Lower lobe of right lung (tissue), 2 donors: ENCODE measurements at regions not wholly inside any gene's neighbourhood (a gene's known extent, or its start where the extent isn't known, plus 50 kb on each side); places are given as distances from the start of the nearest gene placed in this dataset.

Source experiments
- ATAC-seq, 2 donors: fragments of 200-7000 bp; cut with Tn5 transposase; one replicate each; pipeline ENCODE4 v1.9.1; 2020 to 2022; ENCODE audit warnings: mild to moderate bottlenecking in 2 of 2, moderate library complexity in 2 of 2
- DNase-seq: peaks from one replicate; pipeline ENCODE4 v3.0.0-alpha.2; 2020
- H3K27ac ChIP-seq: fragments of 200-600 bp; one replicate; pipeline ENCODE4 v1.8.0; 2022
- H3K27me3 ChIP-seq: fragments of 200-600 bp; one replicate; pipeline ENCODE4 v1.8.0; 2022; ENCODE audit warnings: low read depth
- H3K36me3 ChIP-seq: fragments of 200-600 bp; one replicate; pipeline ENCODE4 v1.8.0; 2022; ENCODE audit warnings: mild to moderate bottlenecking
- H3K4me1 ChIP-seq: fragments of 200-600 bp; one replicate; pipeline ENCODE4 v1.8.0; 2022
- H3K4me3 ChIP-seq: fragments of 200-600 bp; one replicate; pipeline ENCODE4 v1.8.0; 2022; ENCODE audit warnings: mild to moderate bottlenecking
- H3K9me3 ChIP-seq: fragments of 200-600 bp; one replicate; pipeline ENCODE4 v1.8.0; 2022
- CTCF ChIP-seq: fragments of 200-600 bp; IDR thresholded peaks from one replicate; pipeline ENCODE4 v1.8.0; 2022; ENCODE audit warnings: antibody characterized with exemption, mild to moderate bottlenecking
- intact Hi-C: fragments of 100-400 bp; cut with DNase I; formaldehyde crosslinking; loops from one replicate; pipeline ENCODE4 v1.11.0; 2022
- donor health status: DM: no; HTN: yes; CAD: no; lungs with severe emphysema.

- ATAC-seq (no peak), DNase-seq (no peak)
- Histone ChIP-seq H3K4me3 (no peak overlapping the region), H3K4me1 (no peaks in the 10 kb centered on the region), H3K27ac (no peak overlapping the region), H3K27me3 (no peaks in the 10 kb centered on the region), H3K9me3 (no peaks in the 10 kb centered on the region), H3K36me3 (no peaks in the 10 kb centered on the region)
- intact Hi-C loops, result no loop called here
- TF ChIP-seq CTCF, result no peak
Measured at GRCh38 chr15:87354661-87355410, 901.7 kb downstream of the NTRK3 start.

- Histone ChIP-seq H3K27ac (no peak overlapping the region), H3K9me3 (no peaks in the 10 kb centered on the region), H3K4me3 (no peak overlapping the region), H3K36me3 (no peaks in the 10 kb centered on the region), H3K27me3 (no peaks in the 10 kb centered on the region), H3K4me1 (no peaks in the 10 kb centered on the region)
- TF ChIP-seq CTCF, result no peak
- ATAC-seq (no peak), DNase-seq (no peak)
- intact Hi-C loops, result no loop called here
Measured at GRCh38 chr15:87349181-87349580, 907.4 kb downstream of the NTRK3 start.

GRCh38 chr15:87348746-87349145 is 907.8 kb downstream of the NTRK3 start:
- Histone ChIP-seq H3K9me3 (no peaks in the 10 kb centered on the region), H3K27ac (no peak overlapping the region), H3K27me3 (no peaks in the 10 kb centered on the region), H3K36me3 (no peaks in the 10 kb centered on the region), H3K4me3 (no peak overlapping the region), H3K4me1 (no peaks in the 10 kb centered on the region)
- no peak for TF ChIP-seq CTCF
- intact Hi-C loops, result no loop called here
- DNase-seq (no peak), ATAC-seq (no peak)

- H3K9me3 ChIP-seq, result no peaks in the 10 kb centered on the region
- intact Hi-C loops, result no loop called here
- no peak for ATAC-seq
- no peak overlapping the region for H3K4me3 ChIP-seq
- TF ChIP-seq CTCF, result no peak
- no peaks in the 10 kb centered on the region for H3K4me1 ChIP-seq
- no peak for DNase-seq
- H3K27ac ChIP-seq, result no peak overlapping the region
- no peaks in the 10 kb centered on the region for H3K36me3 ChIP-seq
- no peaks in the 10 kb centered on the region for H3K27me3 ChIP-seq
Measured at GRCh38 chr15:87347806-87348515, 908.6 kb downstream of the NTRK3 start.

GRCh38 chr15:87345961-87346360 is 910.6 kb downstream of the NTRK3 start:
- ATAC-seq (no peak), DNase-seq (no peak)
- H3K4me1 ChIP-seq, result no peaks in the 10 kb centered on the region
- TF ChIP-seq CTCF, result no peak
- H3K27me3 ChIP-seq, result no peaks in the 10 kb centered on the region
- no peak overlapping the region for H3K27ac ChIP-seq
- no peak overlapping the region for H3K4me3 ChIP-seq
- H3K9me3 ChIP-seq, result no peaks in the 10 kb centered on the region
- intact Hi-C loops, result no loop called here
- H3K36me3 ChIP-seq, result no peaks in the 10 kb centered on the region
